A549 (cell line): ENCODE measurements at regions not wholly inside any gene's neighbourhood (a gene's known extent, or its start where the extent isn't known, plus 50 kb on each side); places are given as distances from the start of the nearest gene placed in this dataset.

Source experiments
- BCL3 ChIP-seq: fragments of >200 bp; sonication (Bioruptor Twin); formaldehyde crosslinking; IDR thresholded peaks from 3 replicates; pipeline ENCODE4 v1.6.1; 2016
- CTCF ChIP-seq: fragments of >200 bp; sonication (Bioruptor Twin); formaldehyde crosslinking; IDR thresholded peaks from 3 replicates; pipeline ENCODE4 v1.5.1; 2016
- EP300 ChIP-seq, 2 experiments: fragments of >200 bp; sonication (Bioruptor Twin); formaldehyde crosslinking; IDR thresholded peaks; 2 replicates in 1 of 2; 3 replicates in 1 of 2; pipeline ENCODE4 v1.6.1; 2016 to 2017
- ESRRA ChIP-seq: fragments of 150-350 bp; IDR thresholded peaks from 2 replicates; pipeline ENCODE4 v1.6.1; 2014; ENCODE audit warnings: mild to moderate bottlenecking, low read length, borderline replicate concordance
- GATA3 ChIP-seq: IDR thresholded peaks from 2 replicates; pipeline ENCODE4 v1.6.1; 2012; ENCODE audit warnings: borderline replicate concordance
- HDAC2 ChIP-seq: fragments of 200-600 bp; sonication (generic); IDR thresholded peaks from 2 replicates; pipeline ENCODE4 v1.6.1; 2016
- JUNB ChIP-seq: fragments of >200 bp; sonication (Bioruptor Twin); formaldehyde crosslinking; IDR thresholded peaks from 2 replicates; pipeline ENCODE4 v1.6.1; 2016
- KDM1A ChIP-seq: fragments of 200-600 bp; sonication (generic); IDR thresholded peaks from 2 replicates; pipeline ENCODE4 v1.6.1; 2016; ENCODE audit warnings: low read depth, mild to moderate bottlenecking
- MAFK ChIP-seq: fragments of 450-650 bp; IDR thresholded peaks from 2 replicates; pipeline ENCODE4 v1.6.1; 2014; ENCODE audit not compliant: partially characterized antibody
- MAZ ChIP-seq: fragments of 150-350 bp; IDR thresholded peaks from 2 replicates; pipeline ENCODE4 v1.6.1; 2014; ENCODE audit warnings: antibody characterized with exemption, low read depth, low read length, borderline replicate concordance
- MYC ChIP-seq: IDR thresholded peaks from 2 replicates; pipeline ENCODE4 v1.6.1; 2012; ENCODE audit warnings: mild to moderate bottlenecking, inconsistent platforms, low read length, improper control_type of control experiment, borderline replicate concordance
- PBX3 ChIP-seq: IDR thresholded peaks from 2 replicates; pipeline ENCODE4 v1.6.1; 2012
- POLR2A ChIP-seq: IDR thresholded peaks from 2 replicates; pipeline ENCODE4 v1.6.1; 2012; ENCODE audit warnings: mild to moderate bottlenecking, low read length
- SMC3 ChIP-seq: fragments of >200 bp; sonication (Bioruptor Twin); formaldehyde crosslinking; IDR thresholded peaks from 3 replicates; pipeline ENCODE4 v1.6.1; 2018; ENCODE audit warnings: inconsistent platforms

GRCh38 chr5:158354958-158355357 is 496.0 kb upstream of the CLINT1 start:
- TF ChIP-seq MAFK (no peak), CTCF (no peak), MAZ (no peak), PBX3 (no peak), EP300 (IDR thresholded peaks at IDR 0.05) (no peak), HDAC2 (no peak), POLR2A (no peak), JUNB (no peak), ESRRA (no peak), GATA3 (no peak), KDM1A (no peak), MYC (no peak), BCL3 (no peak), SMC3 (no peak)
